Daoy (cell line): ENCODE measurements at regions not wholly inside any gene's neighbourhood (a gene's known extent, or its start where the extent isn't known, plus 50 kb on each side); places are given as distances from the start of the nearest gene placed in this dataset.

ENCODE experiments used
- DNase-seq: peaks from one replicate; pipeline ENCODE4 v3.0.0-alpha.2; 2015; ENCODE audit warnings: low read depth

- no peak for DNase-seq
Observed at GRCh38 chr4:79467246-79467932, 59.4 kb upstream of the GK2 start.

- DNase-seq = no peak
Observed at GRCh38 chr4:79466621-79467020, 58.6 kb upstream of the GK2 start.
